ENCODE measurements at regions not wholly inside any gene's neighbourhood (a gene's known extent, or its start where the extent isn't known, plus 50 kb on each side); places are given as distances from the start of the nearest gene placed in this dataset.

GRCh38 chr13:103194871-103195270 is 128.7 kb upstream of the SLC10A2 start:
- TF ChIP-seq GATA2 (IDR thresholded peaks at IDR 0.05; ENCODE audit: low read depth, low read length) (no peak), GATA3 (IDR thresholded peaks at IDR 0.05; ENCODE audit: low read depth, low read length) (no peak)

Measured in SH-SY5Y (cell line).